WTC11 (cell line): ENCODE measurements at regions not wholly inside any gene's neighbourhood (a gene's known extent, or its start where the extent isn't known, plus 50 kb on each side); places are given as distances from the start of the nearest gene placed in this dataset.

Source experiments
- CREB1 ChIP-seq: sonication (generic); formaldehyde crosslinking; IDR thresholded peaks from 2 replicates; pipeline ENCODE4 v1.8.0; 2023; ENCODE audit warnings: mild to moderate bottlenecking, missing genetic modification reagents
- E2F5 ChIP-seq: sonication (generic); formaldehyde crosslinking; IDR thresholded peaks from 2 replicates; pipeline ENCODE4 v1.8.1; 2022; ENCODE audit warnings: mild to moderate bottlenecking, moderate library complexity, missing genetic modification reagents
- FOXJ3 ChIP-seq: sonication (generic); formaldehyde crosslinking; IDR thresholded peaks from 2 replicates; pipeline ENCODE4 v1.9.0; 2021; ENCODE audit warnings: missing genetic modification reagents, mild to moderate bottlenecking, borderline replicate concordance
- TF ChIP-seq, protein P1 (sequence below): fragments of 200-600 bp; IDR thresholded peaks from 2 replicates; pipeline ENCODE4 v1.8.0; 2022; ENCODE audit warnings: antibody characterized with exemption

DNA sequence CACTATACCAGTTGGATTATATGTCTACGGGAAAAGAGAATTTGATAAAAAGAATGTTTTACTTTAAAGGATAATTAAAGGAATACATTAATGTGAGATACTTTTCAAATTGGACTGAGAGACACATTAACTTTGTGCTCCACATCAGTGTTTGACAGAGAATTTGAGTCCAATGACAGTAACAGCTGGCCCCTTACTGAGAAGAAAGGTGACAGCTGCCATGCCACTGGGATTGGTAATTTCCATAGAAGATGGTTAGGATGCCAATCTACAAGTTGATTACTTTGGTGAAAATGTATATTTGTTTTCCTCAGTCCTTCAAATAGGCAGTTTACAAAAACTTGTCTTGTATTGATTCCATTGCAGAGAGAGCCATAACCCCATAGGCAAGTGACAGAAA lies 578.4 kb downstream of the SLCO4C1 start:
- TF ChIP-seq, protein P1, sequence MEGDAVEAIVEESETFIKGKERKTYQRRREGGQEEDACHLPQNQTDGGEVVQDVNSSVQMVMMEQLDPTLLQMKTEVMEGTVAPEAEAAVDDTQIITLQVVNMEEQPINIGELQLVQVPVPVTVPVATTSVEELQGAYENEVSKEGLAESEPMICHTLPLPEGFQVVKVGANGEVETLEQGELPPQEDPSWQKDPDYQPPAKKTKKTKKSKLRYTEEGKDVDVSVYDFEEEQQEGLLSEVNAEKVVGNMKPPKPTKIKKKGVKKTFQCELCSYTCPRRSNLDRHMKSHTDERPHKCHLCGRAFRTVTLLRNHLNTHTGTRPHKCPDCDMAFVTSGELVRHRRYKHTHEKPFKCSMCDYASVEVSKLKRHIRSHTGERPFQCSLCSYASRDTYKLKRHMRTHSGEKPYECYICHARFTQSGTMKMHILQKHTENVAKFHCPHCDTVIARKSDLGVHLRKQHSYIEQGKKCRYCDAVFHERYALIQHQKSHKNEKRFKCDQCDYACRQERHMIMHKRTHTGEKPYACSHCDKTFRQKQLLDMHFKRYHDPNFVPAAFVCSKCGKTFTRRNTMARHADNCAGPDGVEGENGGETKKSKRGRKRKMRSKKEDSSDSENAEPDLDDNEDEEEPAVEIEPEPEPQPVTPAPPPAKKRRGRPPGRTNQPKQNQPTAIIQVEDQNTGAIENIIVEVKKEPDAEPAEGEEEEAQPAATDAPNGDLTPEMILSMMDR: no peak
- TF ChIP-seq FOXJ3 (CRISPR knock-in tag) (no peak), E2F5 (CRISPR knock-in tag) (no peak), CREB1 (CRISPR knock-in tag) (no peak)
